22Rv1 (cell line): ENCODE measurements at regions not wholly inside any gene's neighbourhood (a gene's known extent, or its start where the extent isn't known, plus 50 kb on each side); places are given as distances from the start of the nearest gene placed in this dataset.

Experiments
- H3K27ac ChIP-seq: fragments of 450-650 bp; 2 replicates; pipeline ENCODE4 v1.5.1; 2017
- ZFX ChIP-seq: fragments of 450-650 bp; IDR thresholded peaks from 2 replicates; pipeline ENCODE4 v1.6.1; 2017; ENCODE audit warnings: antibody characterized with exemption, borderline replicate concordance
- TF ChIP-seq, protein P1 (sequence below): fragments of 450-650 bp; IDR thresholded peaks from 2 replicates; pipeline ENCODE4 v1.5.1; 2017; ENCODE audit warnings: mild to moderate bottlenecking

- H3K27ac ChIP-seq, result no peak overlapping the region
- TF ChIP-seq ZFX, result no peak
- TF ChIP-seq, protein P1, sequence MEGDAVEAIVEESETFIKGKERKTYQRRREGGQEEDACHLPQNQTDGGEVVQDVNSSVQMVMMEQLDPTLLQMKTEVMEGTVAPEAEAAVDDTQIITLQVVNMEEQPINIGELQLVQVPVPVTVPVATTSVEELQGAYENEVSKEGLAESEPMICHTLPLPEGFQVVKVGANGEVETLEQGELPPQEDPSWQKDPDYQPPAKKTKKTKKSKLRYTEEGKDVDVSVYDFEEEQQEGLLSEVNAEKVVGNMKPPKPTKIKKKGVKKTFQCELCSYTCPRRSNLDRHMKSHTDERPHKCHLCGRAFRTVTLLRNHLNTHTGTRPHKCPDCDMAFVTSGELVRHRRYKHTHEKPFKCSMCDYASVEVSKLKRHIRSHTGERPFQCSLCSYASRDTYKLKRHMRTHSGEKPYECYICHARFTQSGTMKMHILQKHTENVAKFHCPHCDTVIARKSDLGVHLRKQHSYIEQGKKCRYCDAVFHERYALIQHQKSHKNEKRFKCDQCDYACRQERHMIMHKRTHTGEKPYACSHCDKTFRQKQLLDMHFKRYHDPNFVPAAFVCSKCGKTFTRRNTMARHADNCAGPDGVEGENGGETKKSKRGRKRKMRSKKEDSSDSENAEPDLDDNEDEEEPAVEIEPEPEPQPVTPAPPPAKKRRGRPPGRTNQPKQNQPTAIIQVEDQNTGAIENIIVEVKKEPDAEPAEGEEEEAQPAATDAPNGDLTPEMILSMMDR, result no peak
Observed at GRCh38 chr10:4509405-4509804, 316.6 kb upstream of the AKR1E2 start.

- H3K27ac ChIP-seq, result no peak overlapping the region
- TF ChIP-seq ZFX, result no peak
- TF ChIP-seq, protein P1, result no peak
Observed at GRCh38 chr10:4506095-4506494, 319.9 kb upstream of the AKR1E2 start.

DNA sequence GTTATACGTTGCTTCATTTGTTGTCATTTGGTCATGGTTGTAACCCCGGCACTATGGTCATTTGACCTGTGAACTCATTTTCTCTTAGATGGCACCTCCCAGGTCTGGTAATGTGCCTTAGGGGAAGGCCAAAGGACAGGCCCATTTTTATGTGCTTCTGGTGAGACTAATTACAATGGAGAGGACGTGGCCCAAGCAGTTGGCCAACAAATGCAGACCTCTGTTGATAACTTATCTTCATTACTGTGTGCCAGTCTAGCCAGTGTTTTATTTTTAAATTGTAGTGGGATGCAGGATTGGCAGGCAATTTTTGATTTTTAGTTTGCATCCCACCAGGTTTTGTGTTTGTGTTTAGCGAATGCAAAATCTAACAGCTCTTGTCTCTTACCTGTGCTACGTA lies 321.5 kb upstream of the AKR1E2 start:
- H3K27ac ChIP-seq, result no peak overlapping the region
- TF ChIP-seq, protein P1, result no peak
- TF ChIP-seq ZFX, result no peak

GRCh38 chr10:4503076-4503475 lies 322.9 kb upstream of the AKR1E2 start:
- H3K27ac ChIP-seq, result no peak overlapping the region
- TF ChIP-seq ZFX, result no peak
- TF ChIP-seq, protein P1, result no peak

- no peak for TF ChIP-seq ZFX
- TF ChIP-seq, protein P1, result no peak
- H3K27ac ChIP-seq, result no peak overlapping the region
Observed at GRCh38 chr10:4501306-4501705, 324.7 kb upstream of the AKR1E2 start.

DNA sequence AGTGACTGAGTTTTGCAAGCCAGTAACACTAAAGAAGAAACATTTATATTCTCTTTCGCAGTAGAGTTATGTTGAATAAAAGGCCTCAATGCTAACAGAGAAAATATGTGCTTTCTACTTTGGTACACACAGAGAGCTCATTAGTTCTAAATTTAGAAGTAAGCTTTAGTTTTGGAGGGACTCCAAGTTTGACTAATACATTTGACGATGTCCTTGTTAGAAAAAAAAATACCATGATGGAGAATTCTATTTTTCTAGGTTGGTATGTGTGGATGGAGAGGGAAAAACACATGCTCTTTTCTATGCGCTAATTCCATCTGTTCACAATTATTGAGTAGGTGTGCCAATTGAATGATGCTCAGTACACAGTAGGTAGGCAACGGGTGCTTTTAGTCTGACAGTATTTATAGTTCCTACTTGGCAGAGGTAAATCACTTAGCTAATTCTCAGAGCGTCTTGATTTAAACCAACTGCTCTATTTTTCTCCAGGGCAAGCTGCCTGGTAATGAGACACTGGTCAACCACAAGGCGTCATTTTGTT lies 327.2 kb upstream of the AKR1E2 start:
- TF ChIP-seq ZFX, result no peak
- TF ChIP-seq, protein P1, result no peak
- no peak overlapping the region for H3K27ac ChIP-seq

DNA sequence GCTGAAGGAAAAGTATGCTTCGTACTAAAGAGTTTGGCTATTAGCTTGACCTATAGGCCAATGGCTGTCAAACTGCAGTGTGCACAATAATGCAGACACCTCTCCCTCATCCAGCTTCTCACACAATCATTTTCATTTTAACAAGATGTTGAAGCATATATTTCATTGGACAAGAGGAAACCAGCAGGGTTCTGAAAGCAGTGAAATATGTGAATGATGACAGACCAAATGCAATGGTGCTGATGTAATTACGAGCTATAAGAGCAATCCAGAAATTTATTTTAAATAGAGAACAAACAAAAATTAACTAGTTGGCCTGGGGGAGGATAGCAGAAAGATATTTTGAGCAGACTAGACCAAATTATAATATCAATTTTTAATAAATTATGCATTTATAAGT lies 331.5 kb upstream of the AKR1E2 start:
- H3K27ac ChIP-seq, result no peak overlapping the region
- TF ChIP-seq, protein P1, result no peak
- TF ChIP-seq ZFX, result no peak
